ENCODE measurements at regions not wholly inside any gene's neighbourhood (a gene's known extent, or its start where the extent isn't known, plus 50 kb on each side); places are given as distances from the start of the nearest gene placed in this dataset.

- TF ChIP-seq, protein P1, sequence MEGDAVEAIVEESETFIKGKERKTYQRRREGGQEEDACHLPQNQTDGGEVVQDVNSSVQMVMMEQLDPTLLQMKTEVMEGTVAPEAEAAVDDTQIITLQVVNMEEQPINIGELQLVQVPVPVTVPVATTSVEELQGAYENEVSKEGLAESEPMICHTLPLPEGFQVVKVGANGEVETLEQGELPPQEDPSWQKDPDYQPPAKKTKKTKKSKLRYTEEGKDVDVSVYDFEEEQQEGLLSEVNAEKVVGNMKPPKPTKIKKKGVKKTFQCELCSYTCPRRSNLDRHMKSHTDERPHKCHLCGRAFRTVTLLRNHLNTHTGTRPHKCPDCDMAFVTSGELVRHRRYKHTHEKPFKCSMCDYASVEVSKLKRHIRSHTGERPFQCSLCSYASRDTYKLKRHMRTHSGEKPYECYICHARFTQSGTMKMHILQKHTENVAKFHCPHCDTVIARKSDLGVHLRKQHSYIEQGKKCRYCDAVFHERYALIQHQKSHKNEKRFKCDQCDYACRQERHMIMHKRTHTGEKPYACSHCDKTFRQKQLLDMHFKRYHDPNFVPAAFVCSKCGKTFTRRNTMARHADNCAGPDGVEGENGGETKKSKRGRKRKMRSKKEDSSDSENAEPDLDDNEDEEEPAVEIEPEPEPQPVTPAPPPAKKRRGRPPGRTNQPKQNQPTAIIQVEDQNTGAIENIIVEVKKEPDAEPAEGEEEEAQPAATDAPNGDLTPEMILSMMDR (conservative IDR thresholded peaks at IDR 0.05), result no peak
- no peak for TF ChIP-seq EZH2 (IDR thresholded peaks at IDR 0.05; ENCODE audit: low read depth)
- ChIA-PET CTCF (no interaction called here), POLR2A (ENCODE audit: unreplicated experiment) (no interaction called here)
- Histone ChIP-seq H3K4me3 (no peak overlapping the region), H3K9me3 (ENCODE audit: insufficient read depth, low read depth) (no peaks in the 10 kb centered on the region; the same call in 1 of the 2 replicates), H3K4me1 (replicated peaks; ENCODE audit: insufficient read depth) (0 out of 2 replicates have a peak, but pooled peaks cover 11% of the 10 kb centered on the region), H3K79me2 (ENCODE audit: low read depth) (no peaks in the 10 kb centered on the region), H4K20me1 (ENCODE audit: insufficient read depth) (no peaks in the 10 kb centered on the region), H3K9me2 (ENCODE audit: insufficient read depth) (no peaks in the 10 kb centered on the region), H3K27me3 (ENCODE audit: insufficient read depth, low read depth) (no peaks in the 10 kb centered on the region), H3F3A (ENCODE audit: insufficient read depth, low read depth) (no peaks in the 10 kb centered on the region), H3K36me3 (ENCODE audit: low read depth) (no peaks in the 10 kb centered on the region), H2AFZ (no peak overlapping the region), H3K4me2 (no peak overlapping the region), H3K27ac (no peak overlapping the region)
- BruUV-seq (replicated peaks), result no TSS peak
- intact Hi-C loops (cut with micrococcal nuclease; ENCODE audit: unreplicated experiment), result no loop called here
- no peak for DNase-seq
Measured at GRCh38 chr15:67911727-67912126, 71.9 kb upstream of the RNU6-1 start.

GRCh38 chr15:67914028-67914427 is 74.2 kb upstream of the RNU6-1 start:
- H3K9me2 ChIP-seq (ENCODE audit: insufficient read depth), result no peaks in the 10 kb centered on the region
- no peaks in the 10 kb centered on the region for H3F3A ChIP-seq (ENCODE audit: insufficient read depth, low read depth)
- no peaks in the 10 kb centered on the region for H3K27me3 ChIP-seq (ENCODE audit: insufficient read depth, low read depth)
- DNase-seq, result no peak
- H3K4me2 ChIP-seq, result no peak overlapping the region
- no TSS peak for BruUV-seq (replicated peaks)
- CTCF ChIA-PET, result no interaction called here
- H3K36me3 ChIP-seq (ENCODE audit: low read depth), result no peaks in the 10 kb centered on the region
- POLR2A ChIA-PET (ENCODE audit: unreplicated experiment), result no interaction called here
- no peaks in the 10 kb centered on the region for H4K20me1 ChIP-seq (ENCODE audit: insufficient read depth)
- H3K27ac ChIP-seq, result no peak overlapping the region
- H2AFZ ChIP-seq, result no peak overlapping the region
- TF ChIP-seq EZH2 (IDR thresholded peaks at IDR 0.05; ENCODE audit: low read depth), result no peak
- TF ChIP-seq, protein P1 (conservative IDR thresholded peaks at IDR 0.05), result no peak
- no peaks in the 10 kb centered on the region for H3K79me2 ChIP-seq (ENCODE audit: low read depth)
- 0 out of 2 replicates have a peak, but pooled peaks cover 11% of the 10 kb centered on the region for H3K4me1 ChIP-seq (replicated peaks; ENCODE audit: insufficient read depth)
- H3K4me3 ChIP-seq, result no peak overlapping the region
- intact Hi-C loops (cut with micrococcal nuclease; ENCODE audit: unreplicated experiment), result no loop called here
- no peaks in the 10 kb centered on the region; the same call in 1 of the 2 replicates for H3K9me3 ChIP-seq (ENCODE audit: insufficient read depth, low read depth)

DNA sequence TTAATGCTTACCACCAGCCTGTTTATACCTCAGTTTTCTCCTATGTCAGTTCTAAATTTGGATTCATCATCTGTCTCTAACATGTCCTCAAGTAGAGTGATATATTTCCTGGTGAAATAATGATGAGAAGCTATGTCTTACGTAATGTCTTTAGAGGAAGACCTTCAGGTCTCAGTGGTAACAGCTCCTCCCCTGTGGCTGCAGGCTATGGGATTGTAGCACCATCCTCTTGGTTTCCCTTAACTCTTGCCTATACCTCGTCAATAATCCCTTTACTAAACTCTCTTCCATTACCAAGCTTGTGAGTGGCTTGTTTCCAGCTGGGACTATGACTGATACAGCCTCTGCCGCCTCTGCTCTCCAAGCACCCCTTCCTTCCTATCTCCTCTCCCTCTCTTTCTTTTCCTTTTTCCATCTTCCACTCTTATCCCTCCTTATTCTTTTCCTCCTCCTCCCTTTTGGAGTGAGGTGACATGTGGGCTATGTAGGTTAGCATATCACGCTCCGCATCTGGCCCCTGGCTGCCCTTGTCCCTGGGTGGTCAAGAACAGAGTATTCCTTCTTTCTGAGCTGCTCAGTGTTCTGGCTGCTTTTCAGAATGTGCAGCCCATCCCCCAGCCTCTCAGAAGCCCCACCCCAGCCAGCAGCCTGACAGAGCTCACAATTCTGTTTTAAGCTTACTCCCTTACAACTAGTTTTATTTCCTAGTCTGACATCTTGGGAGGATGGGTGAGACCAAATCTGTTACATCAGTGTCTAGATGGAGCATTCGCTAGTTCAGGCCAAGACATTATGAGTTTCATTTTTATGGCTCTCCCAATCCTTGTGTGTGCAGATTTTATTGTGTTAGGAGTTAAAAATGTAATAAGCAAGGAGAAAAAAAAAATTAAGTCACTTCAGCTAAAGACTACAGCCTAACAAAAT is 75.0 kb upstream of the RNU6-1 start:
- CTCF ChIA-PET, result no interaction called here
- TF ChIP-seq, protein P1 (conservative IDR thresholded peaks at IDR 0.05), result no peak
- no peak for TF ChIP-seq EZH2 (IDR thresholded peaks at IDR 0.05; ENCODE audit: low read depth)
- POLR2A ChIA-PET (ENCODE audit: unreplicated experiment), result interaction anchor here (0.6 kb wide), 1 partner anchor 127 kb away, joined by 3 read pairs; no protein-coding TSS in a partner anchor

More for the DNA sequence above, 75.0 kb upstream of the RNU6-1 start:
- Histone ChIP-seq H3K9me2 (ENCODE audit: insufficient read depth) (no peaks in the 10 kb centered on the region), H3F3A (ENCODE audit: insufficient read depth, low read depth) (no peaks in the 10 kb centered on the region), H3K4me3 (no peak overlapping the region), H3K4me2 (peak overlapping the region; percentile 28; the same call in 1 of the 2 replicates), H3K27ac (no peak overlapping the region), H3K79me2 (ENCODE audit: low read depth) (no peaks in the 10 kb centered on the region), H2AFZ (no peak overlapping the region), H3K36me3 (ENCODE audit: low read depth) (no peaks in the 10 kb centered on the region), H4K20me1 (ENCODE audit: insufficient read depth) (no peaks in the 10 kb centered on the region), H3K27me3 (ENCODE audit: insufficient read depth, low read depth) (no peaks in the 10 kb centered on the region), H3K4me1 (replicated peaks; ENCODE audit: insufficient read depth) (0 out of 2 replicates have a peak, but pooled peaks cover 11% of the 10 kb centered on the region), H3K9me3 (ENCODE audit: insufficient read depth, low read depth) (no peaks in the 10 kb centered on the region; the same call in 1 of the 2 replicates)
- BruUV-seq (replicated peaks), result no TSS peak
- DNase-seq, result no peak
- intact Hi-C loops (cut with micrococcal nuclease; ENCODE audit: unreplicated experiment), result no loop called here
